ENCODE measurements at regions not wholly inside any gene's neighbourhood (a gene's known extent, or its start where the extent isn't known, plus 50 kb on each side); places are given as distances from the start of the nearest gene placed in this dataset.

DNA sequence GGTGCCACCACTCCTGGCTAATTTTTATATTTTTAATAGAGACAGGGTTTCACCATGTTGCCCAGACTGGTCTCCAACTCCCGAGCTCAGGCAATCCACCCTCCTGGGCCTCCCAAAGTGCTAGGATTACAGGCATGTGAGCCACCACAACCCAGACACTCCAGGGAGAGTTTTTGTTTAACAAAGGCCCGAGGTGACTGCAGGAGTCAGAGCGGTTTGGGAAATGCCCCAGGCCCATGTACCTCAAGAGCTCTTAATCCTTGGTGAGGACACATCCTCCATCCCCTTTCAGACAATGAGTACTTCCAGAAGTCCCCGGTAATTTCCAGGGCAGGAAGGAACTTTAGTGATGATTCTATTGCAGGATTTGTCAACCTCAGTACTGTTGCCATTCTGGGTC, 176.0 kb downstream of the ESRRB start:
- DNase-seq: no peak

DNA sequence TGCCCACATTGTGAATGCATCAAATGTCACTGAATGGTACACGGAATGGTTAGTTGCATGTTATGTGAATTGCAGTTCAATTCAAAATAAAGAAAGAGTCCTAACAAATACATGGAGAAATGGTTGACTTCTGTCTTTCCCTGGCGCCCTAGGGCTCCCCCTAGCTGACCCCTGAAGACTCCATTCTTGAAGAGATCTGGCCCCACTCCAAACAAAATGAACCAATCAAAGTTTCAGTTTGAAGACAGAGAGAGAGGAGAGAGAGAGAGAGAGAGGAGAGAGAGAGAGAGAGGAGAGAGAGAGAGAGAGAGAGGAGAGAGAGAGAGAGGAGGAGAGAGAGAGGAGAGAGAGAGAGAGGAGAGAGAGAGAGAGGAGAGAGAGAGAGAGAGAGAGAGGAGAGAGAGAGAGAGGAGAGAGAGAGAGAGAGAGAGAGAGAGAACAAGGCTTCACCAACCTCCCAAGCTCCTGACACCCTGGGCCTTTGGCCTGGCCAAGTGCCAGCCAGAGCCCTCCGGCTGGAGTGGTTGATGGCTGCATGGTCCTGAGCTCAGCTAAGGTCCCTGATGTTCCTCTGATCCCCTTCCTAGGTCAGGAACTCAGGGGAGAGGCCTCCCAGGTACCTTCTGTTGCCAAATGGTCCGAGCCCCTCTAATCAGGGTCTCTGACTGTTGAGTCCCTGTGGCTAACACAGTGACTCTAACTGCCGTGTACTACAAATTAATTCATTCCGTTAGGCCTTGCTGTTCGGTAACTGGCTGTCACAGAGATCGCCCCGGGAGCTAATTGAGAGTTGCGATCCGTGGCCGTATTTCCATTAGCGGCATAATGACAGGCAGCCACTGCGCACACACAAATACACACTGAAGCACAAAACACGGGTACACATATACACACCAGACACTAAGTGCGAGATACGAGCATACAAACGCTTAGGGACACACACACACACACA, 188.8 kb downstream of the ESRRB start:
- DNase-seq: no peak

DNA sequence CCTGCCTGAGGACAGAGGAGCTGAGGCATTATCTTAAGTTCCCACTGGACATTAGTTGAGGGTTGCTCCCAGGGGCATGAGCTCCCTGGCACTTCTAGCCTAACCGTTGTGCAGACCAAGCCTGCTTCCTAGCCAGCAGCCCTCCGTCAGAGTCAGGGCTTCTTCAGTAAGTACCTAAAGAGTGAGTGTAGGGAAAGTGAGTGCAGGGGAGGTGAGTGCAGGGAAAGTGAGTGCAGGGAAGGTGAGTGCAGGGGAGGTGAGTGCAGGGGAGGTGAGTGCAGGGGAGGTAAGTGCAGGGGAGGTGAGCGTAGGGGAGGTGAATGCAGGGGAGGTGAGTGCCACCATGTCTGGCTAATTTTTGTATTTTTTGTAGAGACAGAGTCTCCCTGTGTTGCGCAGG, 190.5 kb downstream of the ESRRB start:
- no peak for DNase-seq

DNA sequence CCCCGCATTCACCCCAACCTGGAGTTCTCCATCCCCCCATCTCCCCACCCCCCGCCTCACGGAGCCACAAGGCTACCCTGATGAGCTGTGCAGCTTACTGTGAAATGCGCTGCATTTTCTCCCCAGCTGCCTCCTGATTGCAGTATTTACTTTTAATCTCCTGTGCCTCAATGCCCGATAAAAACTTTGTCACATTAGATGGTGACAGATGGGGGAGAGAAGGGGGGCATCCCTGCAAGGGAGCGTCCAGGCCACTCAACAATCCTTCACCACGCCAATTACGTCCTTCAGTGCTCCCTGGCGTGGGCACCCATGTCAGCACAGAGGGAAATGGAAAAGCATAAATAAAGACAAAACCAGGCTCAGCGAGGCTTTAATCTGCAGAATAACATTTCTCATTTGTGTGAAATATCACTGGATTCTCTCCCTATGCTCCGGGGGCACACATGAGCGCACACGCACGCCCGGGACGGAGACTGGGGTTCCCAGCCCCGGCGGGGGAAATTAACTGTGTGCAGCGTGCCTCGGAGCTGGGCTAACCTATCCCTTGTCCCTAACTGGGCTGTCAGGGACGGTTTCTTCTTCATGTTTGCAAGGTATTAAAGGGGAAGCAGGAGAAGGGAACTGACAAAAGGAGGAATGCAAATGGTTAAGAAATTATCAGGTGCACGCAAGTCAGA, 186.7 kb upstream of the VASH1 start:
- no peak for DNase-seq

DNA sequence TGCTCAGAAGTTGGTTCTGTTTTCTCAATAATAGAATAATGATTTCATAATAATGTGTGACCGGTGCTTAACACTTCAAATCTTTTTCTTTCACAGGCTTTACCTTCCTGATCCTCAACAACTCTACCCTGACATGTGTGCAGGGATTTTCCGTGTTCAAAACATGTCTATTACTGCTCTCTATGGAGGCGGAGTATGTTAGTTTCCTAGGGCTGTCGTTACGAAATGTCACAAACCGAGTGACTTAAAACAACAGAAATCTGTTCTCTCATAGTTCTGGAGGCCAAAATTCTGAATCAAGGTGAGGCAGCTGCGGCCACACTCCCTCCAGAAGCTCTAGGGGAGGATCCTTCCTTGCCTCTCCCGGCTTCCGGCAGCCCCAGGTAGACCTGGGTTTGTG, 186.2 kb upstream of the VASH1 start:
- DNase-seq: no peak

- peak; percentile 59 for DNase-seq
These were observed 185.1 kb upstream of the VASH1 start for GRCh38 chr14:76576047-76576741.

- DNase-seq: no peak
These were observed 184.2 kb upstream of the VASH1 start for GRCh38 chr14:76577090-76577489.

DNA sequence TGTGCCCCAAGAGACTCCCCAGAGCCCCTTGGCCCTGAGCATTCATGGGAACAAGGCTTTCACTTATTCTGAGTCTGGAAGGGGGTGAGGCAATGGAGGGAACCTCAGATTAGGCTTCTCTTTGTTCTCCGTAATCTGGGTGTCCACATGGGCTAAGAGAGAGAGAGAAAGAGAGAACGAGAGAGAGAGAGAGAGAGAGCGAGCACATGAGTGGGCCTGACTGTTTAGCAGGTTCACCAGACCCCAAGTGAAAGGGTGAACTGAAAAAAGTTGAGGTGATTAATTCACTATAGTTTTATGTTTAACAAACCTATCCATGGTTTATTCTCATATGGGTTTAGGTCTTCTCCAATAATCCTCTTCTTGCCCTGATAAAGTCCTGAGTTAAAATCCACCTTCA, 183.4 kb upstream of the VASH1 start:
- no peak for DNase-seq

DNA sequence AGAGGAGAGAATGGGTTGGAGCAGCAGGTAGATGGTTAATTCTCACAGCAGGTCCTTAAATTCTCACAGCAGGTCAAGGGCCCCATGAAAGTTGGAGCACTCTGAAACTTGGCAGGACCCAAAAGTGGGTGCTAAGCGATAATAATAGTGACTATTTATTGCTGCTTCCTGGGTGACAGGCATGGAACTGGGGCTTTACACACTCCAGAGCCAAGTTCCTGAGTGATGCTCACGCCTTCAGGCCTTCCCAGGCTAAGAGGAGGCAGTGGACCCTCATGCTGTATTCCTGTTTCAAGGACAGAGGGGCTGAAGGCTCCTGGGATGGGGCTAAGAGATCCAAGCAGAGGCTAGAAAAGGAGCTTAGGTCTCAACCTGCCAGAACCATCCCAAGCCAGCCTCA, 180.9 kb upstream of the VASH1 start:
- no peak for DNase-seq

DNA sequence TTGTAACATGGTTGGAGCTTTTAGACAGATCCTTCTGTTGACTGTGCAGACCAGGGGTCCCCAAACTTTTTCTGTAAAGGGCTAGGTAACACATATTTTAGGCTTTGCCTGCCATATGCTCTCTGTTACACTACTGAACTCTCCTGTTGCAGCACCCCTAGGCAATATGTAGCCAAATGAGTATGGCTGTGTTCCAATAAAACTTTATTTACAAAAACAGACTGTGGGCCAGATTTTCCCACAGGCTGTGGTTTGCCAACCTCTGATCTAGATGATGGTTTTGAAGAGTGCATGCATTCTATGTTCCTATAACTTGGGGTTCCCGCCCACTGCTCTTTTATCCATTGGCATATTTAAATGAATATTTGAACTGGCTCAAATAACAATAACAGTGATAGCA, 180.3 kb upstream of the VASH1 start:
- no peak for DNase-seq

DNA sequence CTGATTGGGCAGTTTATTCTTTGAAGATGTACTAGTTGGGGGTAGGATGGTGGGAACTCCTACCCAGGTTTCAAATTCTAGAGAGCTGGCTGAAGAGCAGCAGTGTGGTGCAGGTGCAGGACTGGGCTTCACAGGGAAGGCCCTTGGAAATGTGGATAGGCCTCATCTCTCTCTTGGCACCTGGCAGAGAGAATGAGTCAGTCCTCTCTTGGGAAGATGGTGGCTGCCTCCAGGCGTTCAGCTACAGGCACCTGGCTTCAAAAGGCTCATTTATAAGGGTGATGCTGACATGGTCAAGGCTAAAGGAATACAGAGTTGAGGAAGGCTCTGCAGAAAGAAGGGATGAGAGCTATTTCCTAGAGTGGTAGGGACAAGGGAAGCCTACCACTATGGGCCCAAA, 179.7 kb upstream of the VASH1 start:
- no peak for DNase-seq

DNA sequence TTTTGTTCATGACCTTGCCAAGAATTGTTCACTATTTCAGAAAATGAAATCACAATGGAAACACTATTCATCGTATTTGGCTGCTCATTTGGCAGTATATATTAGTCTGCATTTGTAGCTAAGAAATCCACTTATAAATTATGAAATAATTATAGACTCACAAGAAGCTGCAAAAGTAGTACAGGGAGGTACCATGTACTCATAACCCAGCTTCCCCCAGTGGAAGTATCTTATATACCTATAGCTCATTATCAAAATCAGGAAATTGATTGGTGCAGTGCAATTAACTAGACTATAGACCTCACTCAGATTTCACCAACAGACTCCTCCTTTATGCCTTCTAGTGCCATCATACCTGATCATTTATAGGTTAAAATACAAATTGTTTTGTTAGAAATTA, 178.8 kb upstream of the VASH1 start:
- DNase-seq: no peak

DNA sequence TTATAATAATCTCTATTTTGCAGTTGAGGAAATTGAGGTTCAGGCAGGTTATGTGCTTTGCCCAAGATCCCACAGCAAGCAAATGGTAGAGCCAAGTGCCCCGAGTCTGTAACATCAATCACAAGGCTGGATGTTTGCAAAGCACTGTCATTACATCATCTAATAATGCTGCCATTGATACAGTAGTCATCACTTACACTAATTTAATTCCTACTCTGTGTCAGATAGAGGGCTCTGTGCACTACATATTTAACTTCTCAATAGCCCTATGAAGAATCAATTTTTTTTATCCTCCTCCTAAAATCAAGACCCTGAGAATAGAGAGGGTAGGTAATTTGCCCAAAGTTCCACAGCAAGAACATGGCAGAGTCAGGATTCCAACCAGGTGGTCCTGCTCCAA, 178.1 kb upstream of the VASH1 start:
- no peak for DNase-seq

DNA sequence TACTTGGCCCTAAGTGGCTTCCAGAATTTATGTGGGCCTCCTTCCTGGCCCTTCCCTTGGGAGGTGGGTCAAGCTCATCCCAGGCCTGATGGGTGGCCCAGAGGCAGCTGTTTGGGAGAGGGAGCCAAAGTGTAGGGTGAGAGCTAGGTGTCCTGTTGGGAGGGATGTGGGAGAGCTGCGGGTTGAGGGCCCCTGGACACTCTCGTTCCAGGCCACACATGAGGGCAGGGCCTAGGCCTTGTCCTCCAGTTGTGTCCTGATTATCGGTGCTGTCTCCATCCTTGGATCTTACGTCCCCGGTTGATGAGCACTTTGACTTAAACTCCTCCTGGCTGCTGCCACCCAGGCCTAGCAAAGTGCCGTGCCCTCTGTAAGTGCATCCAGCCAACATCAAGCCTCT, 177.5 kb upstream of the VASH1 start:
- no peak for DNase-seq

GRCh38 chr14:76584271-76584702, 177.0 kb upstream of the VASH1 start:
- DNase-seq: peak; percentile 18

DNA sequence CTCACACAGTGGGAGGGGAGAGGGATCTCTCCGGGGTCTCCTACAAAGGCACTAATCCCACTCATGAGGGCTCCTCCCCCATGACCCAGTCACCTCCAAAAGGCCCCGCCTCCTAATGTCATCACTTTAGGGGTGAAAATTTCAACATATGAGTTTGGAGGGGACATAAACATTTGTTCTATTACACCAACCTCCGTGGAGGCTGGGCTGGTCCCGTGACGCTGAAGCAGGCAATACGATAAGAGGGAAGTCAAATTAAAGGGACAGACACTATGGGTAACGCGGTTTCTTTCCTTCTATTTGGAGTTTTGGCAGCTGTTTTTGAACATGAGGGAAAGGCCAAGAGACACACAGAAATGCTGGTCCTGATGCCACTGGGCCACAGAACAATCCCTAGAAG, 175.7 kb upstream of the VASH1 start:
- no peak for DNase-seq

- DNase-seq: no peak
These were observed 172.0 kb upstream of the VASH1 start for GRCh38 chr14:76589246-76589645.

- DNase-seq: peak; percentile 36
These were observed 170.0 kb upstream of the VASH1 start for GRCh38 chr14:76591266-76591665.

DNA sequence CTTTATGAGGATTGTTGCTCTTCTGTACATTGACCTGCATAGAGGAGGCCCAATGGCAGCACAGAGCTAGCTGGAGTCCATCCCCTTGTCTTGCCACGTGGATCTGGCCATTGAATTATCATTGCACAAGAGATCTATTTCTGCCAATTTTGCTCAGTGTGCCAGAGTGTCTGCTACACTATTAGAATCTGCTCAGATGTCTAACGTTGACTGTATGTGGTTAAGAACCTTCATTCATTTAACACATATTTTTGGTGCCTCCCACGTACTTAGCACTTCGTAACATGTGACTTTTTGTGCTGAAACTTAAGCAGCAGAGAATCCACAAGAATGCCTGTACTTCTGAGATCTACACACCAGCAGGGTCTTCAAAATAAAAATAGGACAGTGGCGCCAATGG, 166.0 kb upstream of the VASH1 start:
- no peak for DNase-seq

GRCh38 chr14:76597387-76597786, 163.9 kb upstream of the VASH1 start:
- no peak for DNase-seq

DNA sequence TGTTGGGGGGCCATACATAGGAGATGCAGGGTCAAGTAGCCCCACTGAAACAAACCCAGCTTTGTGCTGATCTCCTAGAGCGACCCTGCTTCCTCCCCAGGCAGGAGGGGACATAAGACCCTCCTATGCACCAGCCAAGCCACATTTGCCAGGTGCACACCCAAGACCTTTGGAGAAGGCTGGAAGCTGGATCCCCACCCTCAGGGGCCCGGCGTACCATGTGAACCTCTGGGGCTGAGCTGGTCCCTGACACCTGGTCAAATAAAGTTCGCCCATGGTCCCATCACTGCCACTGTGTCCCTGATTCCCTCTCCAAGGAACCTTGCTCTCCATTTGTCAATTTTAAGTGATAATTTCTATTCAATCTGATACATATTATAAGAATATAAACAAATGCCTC, 162.1 kb upstream of the VASH1 start:
- no peak for DNase-seq

GRCh38 chr14:76599559-76600287, 161.5 kb upstream of the VASH1 start:
- DNase-seq: no peak

GRCh38 chr14:76603713-76604112, 157.6 kb upstream of the VASH1 start:
- no peak for DNase-seq

Measured in DMS153 (cell line).